Gastrocnemius medialis (tissue), 4 donors: ENCODE measurements at regions not wholly inside any gene's neighbourhood (a gene's known extent, or its start where the extent isn't known, plus 50 kb on each side); places are given as distances from the start of the nearest gene placed in this dataset.
"Not testable (repeated sequence)": the region's sequence is repeated elsewhere in the genome, so short reads cannot be mapped to it uniquely, and the experiment has no call there.

ENCODE experiments used
- ATAC-seq, 2 donors: fragments of 150-250 bp; one replicate each; pipeline ENCODE4 v1.9.1; 2016
- DNase-seq, 2 donors: peaks; one replicate each; pipeline ENCODE4 v3.0.0-alpha.2; 2019
- H3K27ac ChIP-seq, 4 donors: fragments of 200-600 bp; sonication (generic); 1 replicate in 1 of 4; 2 replicates in 3 of 4; pipeline ENCODE4 v1.5.1; 2016 to 2018; ENCODE audit warnings: mild to moderate bottlenecking in 2 of 4, moderate library complexity in 1 of 4
- H3K27me3 ChIP-seq, 3 donors: fragments of 200-600 bp; sonication (generic) in 2 of 3; 1 replicate in 1 of 3; 2 replicates in 2 of 3; pipeline versions ENCODE4 v1.5.1 to v1.6.0; 2016 to 2019; ENCODE audit warnings: mild to moderate bottlenecking in 1 of 3, moderate library complexity in 1 of 3
- H3K36me3 ChIP-seq, 2 donors: fragments of 200-600 bp; sonication (generic) in 1 of 2; one replicate each; pipeline ENCODE4 v1.5.1; 2017 to 2018
- H3K4me1 ChIP-seq, 2 donors: fragments of 200-600 bp; sonication (generic) in 1 of 2; one replicate each; pipeline ENCODE4 v1.5.1; 2016 to 2017; ENCODE audit warnings: mild to moderate bottlenecking in 2 of 2
- H3K4me3 ChIP-seq, 4 donors: fragments of 200-600 bp; sonication (generic) in 3 of 4; 1 replicate in 1 of 4; 2 replicates in 3 of 4; pipeline ENCODE4 v1.5.1; 2016 to 2019; ENCODE audit warnings: mild to moderate bottlenecking in 2 of 4
- H3K9me3 ChIP-seq, 3 donors: fragments of 200-600 bp; sonication (generic) in 2 of 3; 1 replicate in 1 of 3; 2 replicates in 2 of 3; pipeline ENCODE4 v1.5.1; 2016 to 2019
- POLR2A ChIP-seq, 2 donors: fragments of 450-650 bp; IDR thresholded peaks; one replicate each; pipeline ENCODE4 v1.6.1; 2017; ENCODE audit warnings: antibody characterized with exemption in 2 of 2, mild to moderate bottlenecking in 2 of 2, moderate library complexity in 2 of 2
- in situ Hi-C, 4 donors: fragments of 200-750 bp; cut with MboI; loops; one replicate each; pipeline versions ENCODE4 v1.15.0 to v1.8.0; 2017; ENCODE audit warnings: low sequenced_read_pairs in 4 of 4
- intact Hi-C: fragments of 100-400 bp; cut with DNase I; formaldehyde crosslinking; loops from one replicate; pipeline ENCODE4 v1.15.1; 2023; ENCODE audit warnings: low total_unique reads
- TF ChIP-seq, protein P1 (sequence below), 5 experiments: fragments of 450-650 bp in 3 of 5; fragments of 200-600 bp in 2 of 5; sonication (generic) in 2 of 5; IDR thresholded peaks in 4 of 5; conservative IDR thresholded peaks in 1 of 5; 1 replicate in 4 of 5; 2 replicates in 1 of 5; pipeline ENCODE4 v1.5.1; 2016 to 2019; ENCODE audit warnings: antibody characterized with exemption in 5 of 5, mild to moderate bottlenecking in 3 of 5, moderate library complexity in 3 of 5

- intact Hi-C loops (no loop called here), in situ Hi-C loops (no loop called here)
- Histone ChIP-seq H3K4me1 (no peaks in the 10 kb centered on the region), H3K27me3 (no peaks in the 10 kb centered on the region), H3K4me3 (no peak overlapping the region), H3K9me3 (no peaks in the 10 kb centered on the region), H3K27ac (no peak overlapping the region), H3K36me3 (no peaks in the 10 kb centered on the region)
- DNase-seq (no peak), ATAC-seq (no peak)
- TF ChIP-seq, protein P1, sequence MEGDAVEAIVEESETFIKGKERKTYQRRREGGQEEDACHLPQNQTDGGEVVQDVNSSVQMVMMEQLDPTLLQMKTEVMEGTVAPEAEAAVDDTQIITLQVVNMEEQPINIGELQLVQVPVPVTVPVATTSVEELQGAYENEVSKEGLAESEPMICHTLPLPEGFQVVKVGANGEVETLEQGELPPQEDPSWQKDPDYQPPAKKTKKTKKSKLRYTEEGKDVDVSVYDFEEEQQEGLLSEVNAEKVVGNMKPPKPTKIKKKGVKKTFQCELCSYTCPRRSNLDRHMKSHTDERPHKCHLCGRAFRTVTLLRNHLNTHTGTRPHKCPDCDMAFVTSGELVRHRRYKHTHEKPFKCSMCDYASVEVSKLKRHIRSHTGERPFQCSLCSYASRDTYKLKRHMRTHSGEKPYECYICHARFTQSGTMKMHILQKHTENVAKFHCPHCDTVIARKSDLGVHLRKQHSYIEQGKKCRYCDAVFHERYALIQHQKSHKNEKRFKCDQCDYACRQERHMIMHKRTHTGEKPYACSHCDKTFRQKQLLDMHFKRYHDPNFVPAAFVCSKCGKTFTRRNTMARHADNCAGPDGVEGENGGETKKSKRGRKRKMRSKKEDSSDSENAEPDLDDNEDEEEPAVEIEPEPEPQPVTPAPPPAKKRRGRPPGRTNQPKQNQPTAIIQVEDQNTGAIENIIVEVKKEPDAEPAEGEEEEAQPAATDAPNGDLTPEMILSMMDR (IDR thresholded peaks at IDR 0.05 in 4 of 5, conservative IDR thresholded peaks at IDR 0.05 in 1 of 5) = no peak
- no peak for TF ChIP-seq POLR2A (IDR thresholded peaks at IDR 0.05)
Observed at GRCh38 chrX:25878806-25879205, 259.3 kb upstream of the MAGEB18 start.

DNA sequence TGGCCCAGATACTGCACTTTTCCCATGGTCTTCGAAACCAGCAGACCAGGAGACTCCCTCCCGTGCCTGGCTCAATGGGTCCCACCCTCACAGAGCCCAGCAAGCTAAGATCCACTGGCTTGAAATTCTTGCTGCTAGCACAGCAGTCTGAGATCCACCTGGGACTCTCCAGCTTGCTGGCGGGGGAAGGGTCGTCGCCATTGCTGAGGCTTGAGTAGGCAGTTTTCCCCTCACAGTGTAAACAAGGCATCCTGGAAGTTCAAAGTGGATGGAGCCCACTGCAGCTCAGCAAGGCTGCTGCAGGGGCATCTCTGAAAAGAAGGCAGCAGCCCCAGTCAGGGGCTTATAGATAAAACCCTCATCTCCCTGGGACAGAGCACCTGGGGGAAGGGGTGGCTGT lies 255.6 kb upstream of the MAGEB18 start:
- not testable (repeated sequence) for H3K4me3 ChIP-seq

GRCh38 chrX:25897758-25898157 lies 240.4 kb upstream of the MAGEB18 start:
- TF ChIP-seq, protein P1 (IDR thresholded peaks at IDR 0.05 in 4 of 5, conservative IDR thresholded peaks at IDR 0.05 in 1 of 5) = no peak
- no peak for TF ChIP-seq POLR2A (IDR thresholded peaks at IDR 0.05)
- H3K4me3 ChIP-seq = no peak overlapping the region
- no peak for DNase-seq
- intact Hi-C loops (no loop called here), in situ Hi-C loops (no loop called here)
- no peak for ATAC-seq
- H3K27me3 ChIP-seq = no peaks in the 10 kb centered on the region
- H3K9me3 ChIP-seq = no peaks in the 10 kb centered on the region
- no peak overlapping the region for H3K27ac ChIP-seq
- H3K4me1 ChIP-seq = no peaks in the 10 kb centered on the region
- H3K36me3 ChIP-seq = no peaks in the 10 kb centered on the region

More for the DNA sequence above, 255.6 kb upstream of the MAGEB18 start:
- H3K4me1 ChIP-seq, DNase-seq, H3K9me3 ChIP-seq, H3K27ac ChIP-seq, intact Hi-C loops, ATAC-seq, in situ Hi-C loops, H3K36me3 ChIP-seq, H3K27me3 ChIP-seq: not testable (repeated sequence)

GRCh38 chrX:25905728-25906127 lies 232.4 kb upstream of the MAGEB18 start:
- H3K9me3 ChIP-seq, H3K27ac ChIP-seq, in situ Hi-C loops, H3K27me3 ChIP-seq, H3K36me3 ChIP-seq, DNase-seq, H3K4me1 ChIP-seq, intact Hi-C loops, H3K4me3 ChIP-seq, ATAC-seq: not testable (repeated sequence)

GRCh38 chrX:25925946-25926345 lies 212.2 kb upstream of the MAGEB18 start:
- TF ChIP-seq, protein P1 (IDR thresholded peaks at IDR 0.05 in 4 of 5, conservative IDR thresholded peaks at IDR 0.05 in 1 of 5) = no peak
- no peak for TF ChIP-seq POLR2A (IDR thresholded peaks at IDR 0.05)
- ATAC-seq (no peak), DNase-seq (no peak)
- no peaks in the 10 kb centered on the region for H3K27me3 ChIP-seq
- no peaks in the 10 kb centered on the region for H3K9me3 ChIP-seq
- in situ Hi-C loops (no loop called here), intact Hi-C loops (no loop called here)
- H3K27ac ChIP-seq = no peak overlapping the region
- no peak overlapping the region for H3K4me3 ChIP-seq
- H3K4me1 ChIP-seq = no peaks in the 10 kb centered on the region
- no peaks in the 10 kb centered on the region for H3K36me3 ChIP-seq

DNA sequence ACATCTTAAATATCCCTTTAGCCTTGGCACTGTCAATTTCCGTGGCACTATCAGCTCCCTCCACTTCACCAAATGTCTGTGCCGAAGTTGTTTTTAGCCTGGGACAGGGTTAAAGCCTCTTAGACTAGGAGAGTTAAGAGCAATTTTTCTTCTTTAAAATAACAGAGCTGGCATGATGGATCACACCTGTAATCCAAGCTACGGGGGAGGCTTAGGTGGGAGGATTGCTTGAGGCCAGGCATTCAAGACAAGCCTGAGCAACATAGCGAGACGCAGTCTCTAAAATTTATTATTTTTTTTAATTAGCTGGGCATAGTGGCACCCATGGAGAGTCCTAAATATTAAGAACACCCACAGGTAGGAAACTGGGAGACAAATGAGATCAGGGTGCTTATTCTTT lies 209.8 kb upstream of the MAGEB18 start:
- Histone ChIP-seq H3K4me3 (no peak overlapping the region), H3K36me3 (no peaks in the 10 kb centered on the region), H3K27ac (no peak overlapping the region), H3K4me1 (no peaks in the 10 kb centered on the region), H3K27me3 (no peaks in the 10 kb centered on the region), H3K9me3 (no peaks in the 10 kb centered on the region)
- intact Hi-C loops (no loop called here), in situ Hi-C loops (no loop called here)
- TF ChIP-seq, protein P1 (IDR thresholded peaks at IDR 0.05 in 4 of 5, conservative IDR thresholded peaks at IDR 0.05 in 1 of 5) = no peak
- no peak for TF ChIP-seq POLR2A (IDR thresholded peaks at IDR 0.05)
- DNase-seq = no peak
- ATAC-seq = no peak
